HCT116 (cell line): ENCODE measurements at regions not wholly inside any gene's neighbourhood (a gene's known extent, or its start where the extent isn't known, plus 50 kb on each side); places are given as distances from the start of the nearest gene placed in this dataset.

Experiments used
- ATAC-seq: fragments of 200-7000 bp; cut with Tn5 transposase; 2 replicates; pipeline ENCODE4 v1.9.1; 2020; ENCODE audit warnings: mild to moderate bottlenecking, moderate library complexity
- BruUV-seq: library from RNA; stranded (reverse); fragments of 400-500 nt; replicated peaks from 2 replicates; lab custom pipeline; 2021; lab: Mats Ljungman, UMichigan
- CTCF ChIA-PET: fragments of 300-600 bp; sonication (Branson Sonifier 250); formaldehyde crosslinking; loops from one replicate; lab custom pipeline; 2021; ENCODE audit warnings: antibody characterized with exemption; lab: Charles Lee
- POLR2A ChIA-PET: fragments of 300-600, 350-600 bp; sonication (Branson Sonifier 250); formaldehyde crosslinking; loops from one replicate; lab custom pipeline; 2021; ENCODE audit warnings: antibody characterized with exemption; lab: Charles Lee
- RAD21 ChIA-PET, 2 experiments: fragments of 300-600 bp; sonication (Branson Sonifier 250); formaldehyde crosslinking; loops; one replicate each; lab custom pipeline; 2023; ENCODE audit warnings: low total read pairs in 2 of 2; ENCODE audit not compliant: uncharacterized antibody in 2 of 2, unreplicated experiment in 2 of 2, low non-redundant PET in 1 of 2; lab: Charles Lee
- DNase-seq: peaks from one replicate; pipeline ENCODE4 v3.0.0-alpha.2; 2010; ENCODE audit warnings: low read depth, low spot score
- H2AFZ ChIP-seq: fragments of 200-600 bp; shearing (Covaris generic), sonication (generic); 2 replicates; pipeline ENCODE4 v1.6.1; 2017; ENCODE audit warnings: low read depth, mixed run types, mixed read lengths, antibody characterized with exemption, low read length; ENCODE audit not compliant: poor library complexity, severe bottlenecking
- H3K27ac ChIP-seq: 2 replicates; pipeline ENCODE4 v1.5.1; 2012; ENCODE audit warnings: low read depth, low read length
- H3K27me3 ChIP-seq: fragments of 200-600 bp; sonication (generic); 2 replicates; pipeline ENCODE4 v1.6.1; 2016; ENCODE audit warnings: mixed run types, low read length, mixed read lengths; ENCODE audit not compliant: insufficient read depth
- H3K36me3 ChIP-seq, 2 experiments: fragments of 200-500 bp in 1 of 2; fragments of 200-600 bp in 1 of 2; sonication (Bioruptor generic) in 1 of 2; sonication (generic) in 1 of 2; 2 replicates each; pipeline versions ENCODE4 v1.5.1 to v1.6.1; 2014 to 2016; ENCODE audit warnings: low read length in 2 of 2, inconsistent platforms in 1 of 2, mixed read lengths in 1 of 2, mixed run types in 1 of 2; ENCODE audit not compliant: insufficient read depth in 2 of 2, control insufficient read depth in 1 of 2
- H3K4me1 ChIP-seq, 2 experiments: fragments of 200-600 bp in 1 of 2; sonication (generic) in 1 of 2; 2 replicates each; pipeline versions ENCODE4 v1.5.1 to v1.6.1; 2012 to 2017; ENCODE audit warnings: low read length in 2 of 2, inconsistent platforms in 1 of 2, mild to moderate bottlenecking in 1 of 2, mixed read lengths in 1 of 2, mixed run types in 1 of 2, moderate library complexity in 1 of 2; ENCODE audit not compliant: insufficient read depth in 2 of 2, control insufficient read depth in 1 of 2
- H3K4me2 ChIP-seq: fragments of 200-600 bp; sonication (generic); 2 replicates; pipeline ENCODE4 v1.6.1; 2017; ENCODE audit warnings: mixed run types, low read length, mixed read lengths
- H3K4me3 ChIP-seq, 2 experiments: fragments of 200-600 bp in 1 of 2; sonication (generic) in 1 of 2; replicated peaks in 1 of 2; 2 replicates each; pipeline ENCODE4 v1.5.1; 2011 to 2016; ENCODE audit warnings: low read length in 2 of 2, control low read depth in 1 of 2, low read depth in 1 of 2, mild to moderate bottlenecking in 1 of 2, mixed read lengths in 1 of 2, mixed run types in 1 of 2
- H3K79me2 ChIP-seq: fragments of 200-600 bp; sonication (generic); 2 replicates; pipeline ENCODE4 v1.6.1; 2017; ENCODE audit warnings: mild to moderate bottlenecking, mixed run types, low read length, moderate library complexity, mixed read lengths; ENCODE audit not compliant: insufficient read depth
- H3K9ac ChIP-seq: fragments of 200-600 bp; sonication (generic); 2 replicates; pipeline ENCODE4 v1.6.1; 2016; ENCODE audit warnings: low read length, mixed read lengths
- H3K9me2 ChIP-seq: fragments of 200-600 bp; sonication (generic), shearing (Covaris generic); 2 replicates; pipeline ENCODE4 v1.6.1; 2017; ENCODE audit warnings: mixed run types, mild to moderate bottlenecking, moderate library complexity; ENCODE audit not compliant: insufficient read depth
- H3K9me3 ChIP-seq, 2 experiments: fragments of 200-500 bp in 1 of 2; fragments of 200-600 bp in 1 of 2; sonication (Bioruptor generic) in 1 of 2; sonication (generic) in 1 of 2; 2 replicates each; pipeline ENCODE4 v1.6.1; 2014 to 2017; ENCODE audit warnings: low read length in 2 of 2, mixed read lengths in 2 of 2, inconsistent platforms in 1 of 2, low read depth in 1 of 2, mild to moderate bottlenecking in 1 of 2, mixed run types in 1 of 2, moderate library complexity in 1 of 2; ENCODE audit not compliant: control insufficient read depth in 1 of 2, insufficient read depth in 1 of 2
- H4K20me1 ChIP-seq: fragments of 200-600 bp; sonication (generic), shearing (Covaris generic); 2 replicates; pipeline ENCODE4 v1.6.1; 2017; ENCODE audit warnings: mixed run types, mild to moderate bottlenecking, moderate library complexity; ENCODE audit not compliant: insufficient read depth
- CBX3 ChIP-seq: IDR thresholded peaks from 2 replicates; pipeline ENCODE4 v1.6.1; 2012; ENCODE audit warnings: low read depth
- CEBPB ChIP-seq: IDR thresholded peaks from 2 replicates; pipeline ENCODE4 v1.6.1; 2012; ENCODE audit warnings: low read depth
- EGR1 ChIP-seq: IDR thresholded peaks from 2 replicates; pipeline ENCODE4 v1.6.1; 2012; ENCODE audit warnings: low read depth
- EZH2 ChIP-seq: fragments of 200-600 bp; sonication (generic); IDR thresholded peaks from 2 replicates; pipeline ENCODE4 v1.6.1; 2017; ENCODE audit warnings: antibody characterized with exemption, mixed run types
- EZH2phosphoT487 ChIP-seq: fragments of 200-600 bp; IDR thresholded peaks from 2 replicates; pipeline ENCODE4 v1.6.1; 2018; ENCODE audit warnings: antibody characterized with exemption, borderline replicate concordance
- FOSL1 ChIP-seq: IDR thresholded peaks from 2 replicates; pipeline ENCODE4 v1.6.1; 2012; ENCODE audit warnings: low read depth
- JUND ChIP-seq: IDR thresholded peaks from 2 replicates; pipeline ENCODE4 v1.6.1; 2012
- SIN3A ChIP-seq: IDR thresholded peaks from 2 replicates; pipeline ENCODE4 v1.6.1; 2012; ENCODE audit warnings: low read depth
- SRF ChIP-seq: IDR thresholded peaks from 2 replicates; pipeline ENCODE4 v1.6.1; 2012; ENCODE audit warnings: low read depth
- TCF7L2 ChIP-seq: IDR thresholded peaks from 2 replicates; pipeline ENCODE4 v1.7.0; 2011; ENCODE audit warnings: borderline replicate concordance, inconsistent platforms; ENCODE audit not compliant: insufficient read depth, insufficient read length; ENCODE audit errors: extremely low read depth
- YY1 ChIP-seq: IDR thresholded peaks from 2 replicates; pipeline ENCODE4 v1.6.1; 2011; ENCODE audit warnings: low read length, low read depth, moderate library complexity, mild to moderate bottlenecking; ENCODE audit not compliant: insufficient replicate concordance; ENCODE audit errors: extremely low read depth
- ZNF274 ChIP-seq: fragments of 200-500 bp; sonication (Bioruptor generic); IDR thresholded peaks from 2 replicates; pipeline ENCODE4 v1.6.1; 2014; ENCODE audit warnings: mild to moderate bottlenecking, low read depth, low read length, inconsistent platforms
- intact Hi-C: fragments of 100-400 bp; cut with micrococcal nuclease; formaldehyde crosslinking; loops from 2 replicates; pipeline ENCODE4 v1.10.0; 2022
- TF ChIP-seq, protein P1 (sequence below), 3 experiments: fragments of 200-600 bp in 1 of 3; sonication (generic) in 1 of 3; IDR thresholded peaks in 2 of 3; conservative IDR thresholded peaks in 1 of 3; 2 replicates each; pipeline ENCODE4 v1.5.1; 2012 to 2017; ENCODE audit warnings: low read depth in 2 of 3, low read length in 2 of 3, antibody characterized with exemption in 1 of 3, borderline replicate concordance in 1 of 3, control low read depth in 1 of 3, mild to moderate bottlenecking in 1 of 3, mixed read lengths in 1 of 3, mixed run types in 1 of 3, moderate library complexity in 1 of 3; ENCODE audit not compliant: insufficient read depth in 1 of 3
- TF ChIP-seq, protein P2 (sequence below): IDR thresholded peaks from 2 replicates; pipeline ENCODE4 v1.6.1; 2011; ENCODE audit warnings: mild to moderate bottlenecking, low read length, moderate library complexity; ENCODE audit not compliant: insufficient replicate concordance; ENCODE audit errors: extremely low read depth
- TF ChIP-seq, protein P3 (sequence below): IDR thresholded peaks from 2 replicates; pipeline ENCODE4 v1.6.1; 2012; ENCODE audit warnings: low read depth

DNA sequence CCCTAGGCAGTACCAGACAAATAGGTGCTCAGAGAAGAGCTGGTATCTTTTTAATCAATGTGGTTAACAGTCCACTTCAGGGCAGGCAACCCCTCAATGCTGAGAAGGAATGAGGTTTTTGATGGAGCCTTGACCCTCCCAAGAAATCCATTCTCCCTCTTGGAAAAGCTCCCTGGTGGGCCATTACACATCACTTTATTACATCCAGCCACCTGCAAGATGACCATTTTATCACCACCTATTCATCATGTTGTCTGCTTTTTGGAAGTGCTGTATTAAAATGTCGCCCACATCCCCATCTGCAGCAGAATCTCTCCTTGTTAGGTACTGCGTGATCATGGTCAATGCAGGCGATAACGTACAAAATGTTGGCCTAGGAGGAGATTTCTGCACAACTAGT, 614.7 kb upstream of the TMEM132C start:
- Histone ChIP-seq H3K27ac (no peak overlapping the region), H3K9ac (no peak overlapping the region), H3K9me3 (peaks cover 13 to 14% of the 10 kb centered on the region in 2 experiments; a peak in 2 of 4 replicates), H3K9me2 (no peaks in the 10 kb centered on the region), H3K27me3 (no peaks in the 10 kb centered on the region), H3K4me1 (no peaks in the 10 kb centered on the region), H2AFZ (no peak overlapping the region), H3K4me2 (no peak overlapping the region), H3K4me3 (no peak overlapping the region), H3K79me2 (no peaks in the 10 kb centered on the region), H3K36me3 (no peaks in the 10 kb centered on the region), H4K20me1 (no peaks in the 10 kb centered on the region)
- CTCF ChIA-PET: no interaction called here
- no peak for ATAC-seq
- DNase-seq: no peak
- no TSS peak for BruUV-seq
- POLR2A ChIA-PET: no interaction called here
- intact Hi-C loops: no loop called here
- RAD21 ChIA-PET: no interaction called here
- TF ChIP-seq EZH2 (no peak), EZH2phosphoT487 (no peak), CBX3 (no peak), CEBPB (no peak), ZNF274 (no peak), SRF (no peak), YY1 (no peak), TCF7L2 (no peak), FOSL1 (no peak), EGR1 (no peak), JUND (no peak), SIN3A (no peak)
- TF ChIP-seq, protein P1, sequence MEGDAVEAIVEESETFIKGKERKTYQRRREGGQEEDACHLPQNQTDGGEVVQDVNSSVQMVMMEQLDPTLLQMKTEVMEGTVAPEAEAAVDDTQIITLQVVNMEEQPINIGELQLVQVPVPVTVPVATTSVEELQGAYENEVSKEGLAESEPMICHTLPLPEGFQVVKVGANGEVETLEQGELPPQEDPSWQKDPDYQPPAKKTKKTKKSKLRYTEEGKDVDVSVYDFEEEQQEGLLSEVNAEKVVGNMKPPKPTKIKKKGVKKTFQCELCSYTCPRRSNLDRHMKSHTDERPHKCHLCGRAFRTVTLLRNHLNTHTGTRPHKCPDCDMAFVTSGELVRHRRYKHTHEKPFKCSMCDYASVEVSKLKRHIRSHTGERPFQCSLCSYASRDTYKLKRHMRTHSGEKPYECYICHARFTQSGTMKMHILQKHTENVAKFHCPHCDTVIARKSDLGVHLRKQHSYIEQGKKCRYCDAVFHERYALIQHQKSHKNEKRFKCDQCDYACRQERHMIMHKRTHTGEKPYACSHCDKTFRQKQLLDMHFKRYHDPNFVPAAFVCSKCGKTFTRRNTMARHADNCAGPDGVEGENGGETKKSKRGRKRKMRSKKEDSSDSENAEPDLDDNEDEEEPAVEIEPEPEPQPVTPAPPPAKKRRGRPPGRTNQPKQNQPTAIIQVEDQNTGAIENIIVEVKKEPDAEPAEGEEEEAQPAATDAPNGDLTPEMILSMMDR (IDR thresholded peaks at IDR 0.05 in 2 of 3, conservative IDR thresholded peaks at IDR 0.05 in 1 of 3; ENCODE audit: borderline replicate concordance in 1 of 3, insufficient read depth in 1 of 3, low read depth in 2 of 3, low read length in 2 of 3): no peak
- TF ChIP-seq, protein P2, sequence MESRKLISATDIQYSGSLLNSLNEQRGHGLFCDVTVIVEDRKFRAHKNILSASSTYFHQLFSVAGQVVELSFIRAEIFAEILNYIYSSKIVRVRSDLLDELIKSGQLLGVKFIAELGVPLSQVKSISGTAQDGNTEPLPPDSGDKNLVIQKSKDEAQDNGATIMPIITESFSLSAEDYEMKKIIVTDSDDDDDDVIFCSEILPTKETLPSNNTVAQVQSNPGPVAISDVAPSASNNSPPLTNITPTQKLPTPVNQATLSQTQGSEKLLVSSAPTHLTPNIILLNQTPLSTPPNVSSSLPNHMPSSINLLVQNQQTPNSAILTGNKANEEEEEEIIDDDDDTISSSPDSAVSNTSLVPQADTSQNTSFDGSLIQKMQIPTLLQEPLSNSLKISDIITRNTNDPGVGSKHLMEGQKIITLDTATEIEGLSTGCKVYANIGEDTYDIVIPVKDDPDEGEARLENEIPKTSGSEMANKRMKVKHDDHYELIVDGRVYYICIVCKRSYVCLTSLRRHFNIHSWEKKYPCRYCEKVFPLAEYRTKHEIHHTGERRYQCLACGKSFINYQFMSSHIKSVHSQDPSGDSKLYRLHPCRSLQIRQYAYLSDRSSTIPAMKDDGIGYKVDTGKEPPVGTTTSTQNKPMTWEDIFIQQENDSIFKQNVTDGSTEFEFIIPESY: no peak
- TF ChIP-seq, protein P3, sequence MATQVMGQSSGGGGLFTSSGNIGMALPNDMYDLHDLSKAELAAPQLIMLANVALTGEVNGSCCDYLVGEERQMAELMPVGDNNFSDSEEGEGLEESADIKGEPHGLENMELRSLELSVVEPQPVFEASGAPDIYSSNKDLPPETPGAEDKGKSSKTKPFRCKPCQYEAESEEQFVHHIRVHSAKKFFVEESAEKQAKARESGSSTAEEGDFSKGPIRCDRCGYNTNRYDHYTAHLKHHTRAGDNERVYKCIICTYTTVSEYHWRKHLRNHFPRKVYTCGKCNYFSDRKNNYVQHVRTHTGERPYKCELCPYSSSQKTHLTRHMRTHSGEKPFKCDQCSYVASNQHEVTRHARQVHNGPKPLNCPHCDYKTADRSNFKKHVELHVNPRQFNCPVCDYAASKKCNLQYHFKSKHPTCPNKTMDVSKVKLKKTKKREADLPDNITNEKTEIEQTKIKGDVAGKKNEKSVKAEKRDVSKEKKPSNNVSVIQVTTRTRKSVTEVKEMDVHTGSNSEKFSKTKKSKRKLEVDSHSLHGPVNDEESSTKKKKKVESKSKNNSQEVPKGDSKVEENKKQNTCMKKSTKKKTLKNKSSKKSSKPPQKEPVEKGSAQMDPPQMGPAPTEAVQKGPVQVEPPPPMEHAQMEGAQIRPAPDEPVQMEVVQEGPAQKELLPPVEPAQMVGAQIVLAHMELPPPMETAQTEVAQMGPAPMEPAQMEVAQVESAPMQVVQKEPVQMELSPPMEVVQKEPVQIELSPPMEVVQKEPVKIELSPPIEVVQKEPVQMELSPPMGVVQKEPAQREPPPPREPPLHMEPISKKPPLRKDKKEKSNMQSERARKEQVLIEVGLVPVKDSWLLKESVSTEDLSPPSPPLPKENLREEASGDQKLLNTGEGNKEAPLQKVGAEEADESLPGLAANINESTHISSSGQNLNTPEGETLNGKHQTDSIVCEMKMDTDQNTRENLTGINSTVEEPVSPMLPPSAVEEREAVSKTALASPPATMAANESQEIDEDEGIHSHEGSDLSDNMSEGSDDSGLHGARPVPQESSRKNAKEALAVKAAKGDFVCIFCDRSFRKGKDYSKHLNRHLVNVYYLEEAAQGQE: no peak
